ENCODE measurements at regions not wholly inside any gene's neighbourhood (a gene's known extent, or its start where the extent isn't known, plus 50 kb on each side); places are given as distances from the start of the nearest gene placed in this dataset.

- DNase-seq = no peak
Measured at GRCh38 chr11:120012245-120012644, 125.7 kb downstream of the TRIM29 start.

- no peak for DNase-seq
Measured at GRCh38 chr11:120011836-120012235, 126.1 kb downstream of the TRIM29 start.

GRCh38 chr11:120010775-120011174 is 127.1 kb downstream of the TRIM29 start:
- DNase-seq = no peak

GRCh38 chr11:120009938-120010337 is 128.0 kb downstream of the TRIM29 start:
- no peak for DNase-seq

GRCh38 chr11:120007144-120007543 is 130.8 kb downstream of the TRIM29 start:
- no peak for DNase-seq

GRCh38 chr11:120004723-120005122 is 133.2 kb downstream of the TRIM29 start:
- DNase-seq = no peak

GRCh38 chr11:120001178-120002090 is 136.5 kb downstream of the TRIM29 start:
- no peak for DNase-seq

GRCh38 chr11:119999220-119999619 is 138.7 kb downstream of the TRIM29 start:
- DNase-seq = no peak

- no peak for DNase-seq
Measured at GRCh38 chr11:119996556-119996955, 141.4 kb downstream of the TRIM29 start.

- no peak for DNase-seq
Measured at GRCh38 chr11:119995730-119996491, 142.0 kb downstream of the TRIM29 start.

- no peak for DNase-seq
Measured at GRCh38 chr11:119993722-119994121, 144.2 kb downstream of the TRIM29 start.

- no peak for DNase-seq
Measured at GRCh38 chr11:119992171-119993051, 145.5 kb downstream of the TRIM29 start.

- DNase-seq = no peak
Measured at GRCh38 chr11:119991669-119992068, 146.2 kb downstream of the TRIM29 start.

GRCh38 chr11:119991022-119991404 is 146.9 kb downstream of the TRIM29 start:
- no peak for DNase-seq

GRCh38 chr11:119990309-119991021 is 147.4 kb downstream of the TRIM29 start:
- DNase-seq = no peak

GRCh38 chr11:119989159-119989821 is 148.6 kb downstream of the TRIM29 start:
- DNase-seq = no peak

- no peak for DNase-seq
Measured at GRCh38 chr11:119985551-119985950, 152.4 kb downstream of the TRIM29 start.

GRCh38 chr11:119983816-119984215 is 154.1 kb downstream of the TRIM29 start:
- DNase-seq = no peak

- no peak for DNase-seq
Measured at GRCh38 chr11:119983240-119983732, 154.6 kb downstream of the TRIM29 start.

GRCh38 chr11:119982517-119983239 is 155.2 kb downstream of the TRIM29 start:
- no peak for DNase-seq

- DNase-seq = no peak
Measured at GRCh38 chr11:119980431-119980830, 157.5 kb downstream of the TRIM29 start.
